HG02884 (cell line): ENCODE measurements at regions not wholly inside any gene's neighbourhood (a gene's known extent, or its start where the extent isn't known, plus 50 kb on each side); places are given as distances from the start of the nearest gene placed in this dataset.

Source experiments
- ATAC-seq: cut with Tn5 transposase; IDR thresholded peaks from one replicate; pipeline ENCODE4 v1.9.1; 2021; ENCODE audit warnings: mild to moderate bottlenecking, moderate library complexity; ENCODE audit not compliant: unreplicated experiment

- no peak for ATAC-seq
These were observed 422.9 kb downstream of the DTHD1 start for GRCh38 chr4:36704289-36704688.

- ATAC-seq: no peak
These were observed 428.6 kb downstream of the DTHD1 start for GRCh38 chr4:36709991-36710390.

- no peak for ATAC-seq
These were observed 430.6 kb downstream of the DTHD1 start for GRCh38 chr4:36712013-36712412.

GRCh38 chr4:36716874-36717273 is 435.5 kb downstream of the DTHD1 start:
- ATAC-seq: no peak

GRCh38 chr4:36719425-36719824 is 438.0 kb downstream of the DTHD1 start:
- no peak for ATAC-seq

GRCh38 chr4:36722986-36723385 is 441.6 kb downstream of the DTHD1 start:
- ATAC-seq: no peak

GRCh38 chr4:36734334-36734733 is 452.9 kb downstream of the DTHD1 start:
- no peak for ATAC-seq

- ATAC-seq: no peak
These were observed 456.3 kb downstream of the DTHD1 start for GRCh38 chr4:36737691-36738090.

GRCh38 chr4:36740796-36741310 is 459.4 kb downstream of the DTHD1 start:
- ATAC-seq: no peak

GRCh38 chr4:36747277-36748129 is 466.1 kb downstream of the DTHD1 start:
- no peak for ATAC-seq

- ATAC-seq: no peak
These were observed 471.6 kb downstream of the DTHD1 start for GRCh38 chr4:36753048-36753447.

GRCh38 chr4:36757580-36758311 is 476.3 kb downstream of the DTHD1 start:
- ATAC-seq: no peak

- ATAC-seq: no peak
These were observed 477.1 kb downstream of the DTHD1 start for GRCh38 chr4:36758312-36759178.

- no peak for ATAC-seq
These were observed 480.2 kb downstream of the DTHD1 start for GRCh38 chr4:36761607-36762006.

- no peak for ATAC-seq
These were observed 480.7 kb upstream of the NWD2 start for GRCh38 chr4:36763814-36764213.

GRCh38 chr4:36767596-36767995 is 476.9 kb upstream of the NWD2 start:
- ATAC-seq: no peak

- ATAC-seq: no peak
These were observed 473.0 kb upstream of the NWD2 start for GRCh38 chr4:36771411-36772153.

- ATAC-seq: no peak
These were observed 472.4 kb upstream of the NWD2 start for GRCh38 chr4:36772154-36772516.

GRCh38 chr4:36773467-36773866 is 471.1 kb upstream of the NWD2 start:
- ATAC-seq: no peak

GRCh38 chr4:36775544-36775943 is 469.0 kb upstream of the NWD2 start:
- no peak for ATAC-seq
